Neural progenitor cell (in vitro differentiated cells): ENCODE measurements at regions not wholly inside any gene's neighbourhood (a gene's known extent, or its start where the extent isn't known, plus 50 kb on each side); places are given as distances from the start of the nearest gene placed in this dataset.

Experiments used
- EZH2 ChIP-seq: fragments of 200-600 bp; sonication (generic); IDR thresholded peaks from 2 replicates; pipeline ENCODE4 v1.6.1; 2017; ENCODE audit warnings: antibody characterized with exemption, mild to moderate bottlenecking, moderate library complexity
- TF ChIP-seq, protein P1 (sequence below): fragments of 200-600 bp; sonication (generic); IDR thresholded peaks from 2 replicates; pipeline ENCODE4 v1.5.1; 2017; ENCODE audit warnings: antibody characterized with exemption, mild to moderate bottlenecking

DNA sequence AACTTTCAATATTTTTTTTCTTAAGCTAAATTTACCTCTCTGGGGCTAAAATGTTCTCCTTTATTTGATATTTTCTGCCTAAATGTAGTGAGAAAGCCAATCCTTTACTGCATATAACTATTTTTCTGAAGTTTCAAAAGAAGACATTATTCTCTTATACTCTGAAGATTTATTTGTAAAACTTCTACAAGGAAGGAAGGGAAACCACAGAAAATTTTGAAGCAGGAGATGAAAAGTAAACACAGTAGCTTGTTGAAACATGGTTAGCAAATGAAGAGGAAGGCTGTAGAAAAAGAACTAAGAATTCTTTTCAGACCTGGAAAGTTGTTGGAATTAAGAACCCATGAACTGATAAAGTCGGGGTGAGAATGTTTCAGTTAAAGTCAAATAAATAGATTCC lies 330.3 kb downstream of the HGF start:
- no peak for TF ChIP-seq EZH2
- TF ChIP-seq, protein P1, sequence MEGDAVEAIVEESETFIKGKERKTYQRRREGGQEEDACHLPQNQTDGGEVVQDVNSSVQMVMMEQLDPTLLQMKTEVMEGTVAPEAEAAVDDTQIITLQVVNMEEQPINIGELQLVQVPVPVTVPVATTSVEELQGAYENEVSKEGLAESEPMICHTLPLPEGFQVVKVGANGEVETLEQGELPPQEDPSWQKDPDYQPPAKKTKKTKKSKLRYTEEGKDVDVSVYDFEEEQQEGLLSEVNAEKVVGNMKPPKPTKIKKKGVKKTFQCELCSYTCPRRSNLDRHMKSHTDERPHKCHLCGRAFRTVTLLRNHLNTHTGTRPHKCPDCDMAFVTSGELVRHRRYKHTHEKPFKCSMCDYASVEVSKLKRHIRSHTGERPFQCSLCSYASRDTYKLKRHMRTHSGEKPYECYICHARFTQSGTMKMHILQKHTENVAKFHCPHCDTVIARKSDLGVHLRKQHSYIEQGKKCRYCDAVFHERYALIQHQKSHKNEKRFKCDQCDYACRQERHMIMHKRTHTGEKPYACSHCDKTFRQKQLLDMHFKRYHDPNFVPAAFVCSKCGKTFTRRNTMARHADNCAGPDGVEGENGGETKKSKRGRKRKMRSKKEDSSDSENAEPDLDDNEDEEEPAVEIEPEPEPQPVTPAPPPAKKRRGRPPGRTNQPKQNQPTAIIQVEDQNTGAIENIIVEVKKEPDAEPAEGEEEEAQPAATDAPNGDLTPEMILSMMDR = no peak
